Caco-2 (cell line): ENCODE measurements at regions not wholly inside any gene's neighbourhood (a gene's known extent, or its start where the extent isn't known, plus 50 kb on each side); places are given as distances from the start of the nearest gene placed in this dataset.

Experiments used
- BruUV-seq: library from RNA; stranded (reverse); fragments of 400-500 nt; replicated peaks from 2 replicates; lab custom pipeline; 2021; lab: Mats Ljungman, UMichigan
- CTCF ChIA-PET: fragments of 300-600 bp; sonication (Branson Sonifier 250); formaldehyde crosslinking; loops from one replicate; lab custom pipeline; 2022; ENCODE audit warnings: antibody characterized with exemption; lab: Charles Lee
- POLR2A ChIA-PET: fragments of 300-600 bp; sonication (Branson Sonifier 250); formaldehyde crosslinking; loops from one replicate; lab custom pipeline; 2022; ENCODE audit warnings: antibody characterized with exemption; lab: Charles Lee
- DNase-seq, 2 experiments: peaks; one replicate each; pipeline versions ENCODE4 v3.0.0 to v3.0.0-alpha.2; 2020 to 2022
- H3K27me3 ChIP-seq: replicated peaks from 2 replicates; pipeline ENCODE4 v1.6.0; 2011; ENCODE audit warnings: low read length; ENCODE audit not compliant: control insufficient read depth, insufficient read depth
- H3K36me3 ChIP-seq: 2 replicates; pipeline ENCODE4 v1.5.1; 2011; ENCODE audit warnings: low read length; ENCODE audit not compliant: control insufficient read depth, insufficient read depth
- H3K4me1 ChIP-seq: fragments of 250-450 bp; sonication (Bioruptor Pico); 2 replicates; pipeline ENCODE4 v1.5.1; 2020; ENCODE audit warnings: mild to moderate bottlenecking
- H3K4me3 ChIP-seq: 2 replicates; pipeline ENCODE4 v1.5.1; 2011; ENCODE audit warnings: low read depth, mild to moderate bottlenecking, control low read depth, low read length
- H3K9me3 ChIP-seq: fragments of 250-450 bp; sonication (Bioruptor Pico); 2 replicates; pipeline ENCODE4 v1.5.1; 2020; ENCODE audit warnings: mild to moderate bottlenecking, moderate library complexity
- H3K27ac Mint-ChIP-seq: one replicate; pipeline ENCODE4 v1.8.0; 2022; ENCODE audit warnings: mixed read lengths; ENCODE audit not compliant: unreplicated experiment
- H3K27me3 Mint-ChIP-seq: one replicate; pipeline ENCODE4 v1.8.0; 2022; ENCODE audit warnings: mixed read lengths; ENCODE audit not compliant: insufficient read depth, unreplicated experiment
- H3K36me3 Mint-ChIP-seq: one replicate; pipeline ENCODE4 v1.8.0; 2022; ENCODE audit warnings: mild to moderate bottlenecking, mixed read lengths; ENCODE audit not compliant: insufficient read depth, unreplicated experiment
- H3K4me1 Mint-ChIP-seq: one replicate; pipeline ENCODE4 v1.8.0; 2022; ENCODE audit warnings: low read depth, mixed read lengths; ENCODE audit not compliant: unreplicated experiment
- H3K4me3 Mint-ChIP-seq: one replicate; pipeline ENCODE4 v1.8.0; 2022; ENCODE audit warnings: mild to moderate bottlenecking, moderate library complexity, mixed read lengths; ENCODE audit not compliant: unreplicated experiment
- H3K9me3 Mint-ChIP-seq: one replicate; pipeline ENCODE4 v1.8.0; 2022; ENCODE audit warnings: mixed read lengths; ENCODE audit not compliant: unreplicated experiment
- intact Hi-C: fragments of 100-400 bp; cut with micrococcal nuclease; formaldehyde crosslinking; loops from one replicate; pipeline ENCODE4 v1.10.0; 2022; ENCODE audit not compliant: unreplicated experiment
- TF ChIP-seq, protein P1 (sequence below), 2 experiments: fragments of 200-600 bp in 1 of 2; IDR thresholded peaks; 1 replicate in 1 of 2; 2 replicates in 1 of 2; pipeline versions ENCODE4 v1.5.1 to v1.8.0; 2011 to 2022; ENCODE audit warnings: antibody characterized with exemption in 1 of 2, control low read depth in 1 of 2, inconsistent platforms in 1 of 2, low read depth in 1 of 2, low read length in 1 of 2, mild to moderate bottlenecking in 1 of 2, moderate library complexity in 1 of 2; ENCODE audit not compliant: insufficient read depth in 1 of 2, severe bottlenecking in 1 of 2, unreplicated experiment in 1 of 2

DNA sequence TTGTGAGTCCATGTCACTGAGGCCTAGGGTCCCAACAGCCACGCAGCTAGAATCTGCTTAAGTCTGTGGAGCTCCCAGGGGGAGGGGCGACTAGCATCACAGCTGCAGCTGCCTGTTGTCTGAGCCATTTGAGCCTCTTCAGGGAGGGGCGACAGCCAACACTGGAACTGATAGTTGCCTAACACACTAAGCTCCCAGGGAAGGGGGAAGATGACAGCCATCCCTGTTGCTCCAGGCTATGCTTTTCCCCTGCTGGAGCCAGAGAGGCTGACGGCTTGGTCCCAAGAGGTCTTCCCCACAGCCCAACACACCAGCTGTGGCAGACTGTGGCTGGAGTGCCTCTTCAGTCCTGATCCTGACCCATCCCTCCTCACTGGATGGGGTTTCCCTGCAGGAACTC lies 817.5 kb downstream of the NXPH1 start:
- peak in 1 of 2 experiments; percentile 32 for DNase-seq
- no peaks in the 10 kb centered on the region for H3K36me3 Mint-ChIP-seq
- no peaks in the 10 kb centered on the region for H3K4me1 Mint-ChIP-seq
- H3K9me3 Mint-ChIP-seq, result no peaks in the 10 kb centered on the region
- intact Hi-C loops, result no loop called here
- ChIA-PET CTCF (no interaction called here), POLR2A (no interaction called here)
- H3K4me3 ChIP-seq, result no peak overlapping the region
- no peaks in the 10 kb centered on the region for H3K27me3 ChIP-seq
- BruUV-seq, result no TSS peak
- no peaks in the 10 kb centered on the region for H3K4me1 ChIP-seq
- H3K36me3 ChIP-seq, result no peaks in the 10 kb centered on the region
- H3K27me3 Mint-ChIP-seq, result peaks cover 10% of the 10 kb centered on the region
- no peak overlapping the region for H3K27ac Mint-ChIP-seq
- no peaks in the 10 kb centered on the region for H3K9me3 ChIP-seq
- H3K4me3 Mint-ChIP-seq, result no peak overlapping the region
- TF ChIP-seq, protein P1, sequence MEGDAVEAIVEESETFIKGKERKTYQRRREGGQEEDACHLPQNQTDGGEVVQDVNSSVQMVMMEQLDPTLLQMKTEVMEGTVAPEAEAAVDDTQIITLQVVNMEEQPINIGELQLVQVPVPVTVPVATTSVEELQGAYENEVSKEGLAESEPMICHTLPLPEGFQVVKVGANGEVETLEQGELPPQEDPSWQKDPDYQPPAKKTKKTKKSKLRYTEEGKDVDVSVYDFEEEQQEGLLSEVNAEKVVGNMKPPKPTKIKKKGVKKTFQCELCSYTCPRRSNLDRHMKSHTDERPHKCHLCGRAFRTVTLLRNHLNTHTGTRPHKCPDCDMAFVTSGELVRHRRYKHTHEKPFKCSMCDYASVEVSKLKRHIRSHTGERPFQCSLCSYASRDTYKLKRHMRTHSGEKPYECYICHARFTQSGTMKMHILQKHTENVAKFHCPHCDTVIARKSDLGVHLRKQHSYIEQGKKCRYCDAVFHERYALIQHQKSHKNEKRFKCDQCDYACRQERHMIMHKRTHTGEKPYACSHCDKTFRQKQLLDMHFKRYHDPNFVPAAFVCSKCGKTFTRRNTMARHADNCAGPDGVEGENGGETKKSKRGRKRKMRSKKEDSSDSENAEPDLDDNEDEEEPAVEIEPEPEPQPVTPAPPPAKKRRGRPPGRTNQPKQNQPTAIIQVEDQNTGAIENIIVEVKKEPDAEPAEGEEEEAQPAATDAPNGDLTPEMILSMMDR (IDR thresholded peaks at IDR 0.05; ENCODE audit: insufficient read depth in 1 of 2, low read depth in 1 of 2, low read length in 1 of 2, severe bottlenecking in 1 of 2, unreplicated experiment in 1 of 2), result no peak

DNA sequence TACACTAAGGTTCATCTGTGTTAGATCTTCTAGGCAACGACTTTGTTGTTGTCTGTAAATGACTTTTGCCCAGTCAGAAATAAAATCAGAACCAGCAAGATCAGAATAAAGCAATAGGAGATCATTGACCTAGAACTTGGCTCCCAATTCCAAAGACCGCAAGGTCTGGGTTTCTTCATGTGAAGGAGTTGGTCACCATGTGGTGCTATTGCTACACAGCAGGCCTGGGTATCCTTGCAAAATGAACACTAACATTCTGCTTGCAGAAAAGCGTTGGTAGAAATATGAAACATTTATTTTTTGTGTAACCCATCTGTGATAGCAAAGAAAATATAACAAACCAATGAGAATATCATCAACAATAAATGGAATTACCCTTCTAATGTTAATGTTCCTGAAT lies 831.0 kb downstream of the NXPH1 start:
- intact Hi-C loops, result no loop called here
- CTCF ChIA-PET, result no interaction called here
- BruUV-seq, result no TSS peak

GRCh38 chr7:9280088-9280487 lies 846.7 kb downstream of the NXPH1 start:
- DNase-seq, result no peak
- BruUV-seq, result no TSS peak
- Mint-ChIP-seq H3K27me3 (no peaks in the 10 kb centered on the region), H3K4me1 (no peaks in the 10 kb centered on the region), H3K9me3 (no peaks in the 10 kb centered on the region), H3K4me3 (no peak overlapping the region), H3K27ac (no peak overlapping the region), H3K36me3 (no peaks in the 10 kb centered on the region)
- ChIA-PET POLR2A (no interaction called here), CTCF (no interaction called here)
- TF ChIP-seq, protein P1 (IDR thresholded peaks at IDR 0.05; ENCODE audit: insufficient read depth in 1 of 2, low read depth in 1 of 2, low read length in 1 of 2, severe bottlenecking in 1 of 2, unreplicated experiment in 1 of 2), result no peak
- H3K4me1 ChIP-seq, result no peaks in the 10 kb centered on the region
- no peaks in the 10 kb centered on the region for H3K27me3 ChIP-seq
- no peak overlapping the region for H3K4me3 ChIP-seq
- intact Hi-C loops, result no loop called here
- no peaks in the 10 kb centered on the region for H3K9me3 ChIP-seq
- H3K36me3 ChIP-seq, result no peaks in the 10 kb centered on the region

More for the DNA sequence above, 831.0 kb downstream of the NXPH1 start:
- TF ChIP-seq, protein P1 (IDR thresholded peaks at IDR 0.05; ENCODE audit: insufficient read depth in 1 of 2, low read depth in 1 of 2, low read length in 1 of 2, severe bottlenecking in 1 of 2, unreplicated experiment in 1 of 2), result no peak
- Mint-ChIP-seq H3K27me3 (peaks cover 2% of the 10 kb centered on the region), H3K4me3 (no peak overlapping the region), H3K27ac (no peak overlapping the region), H3K4me1 (no peaks in the 10 kb centered on the region), H3K9me3 (peaks cover 7% of the 10 kb centered on the region), H3K36me3 (no peaks in the 10 kb centered on the region)
- DNase-seq, result no peak
- Histone ChIP-seq H3K27me3 (no peaks in the 10 kb centered on the region), H3K36me3 (no peaks in the 10 kb centered on the region), H3K9me3 (no peaks in the 10 kb centered on the region), H3K4me3 (no peak overlapping the region), H3K4me1 (no peaks in the 10 kb centered on the region)
- POLR2A ChIA-PET, result no interaction called here
